Neural cell (in vitro differentiated cells): ENCODE measurements at regions not wholly inside any gene's neighbourhood (a gene's known extent, or its start where the extent isn't known, plus 50 kb on each side); places are given as distances from the start of the nearest gene placed in this dataset.

Experiments
- H2AFZ ChIP-seq: fragments of 200-600, 300-800 bp; sonication (generic), shearing (Covaris generic); 2 replicates; pipeline ENCODE4 v1.6.0; 2014; ENCODE audit warnings: low read depth, mild to moderate bottlenecking, antibody characterized with exemption, low read length, moderate library complexity
- H3F3A ChIP-seq: fragments of 200-600 bp; shearing (Covaris generic); 2 replicates; pipeline ENCODE4 v1.6.1; 2016; ENCODE audit warnings: mild to moderate bottlenecking, moderate library complexity, mixed read lengths, antibody characterized with exemption, low read length; ENCODE audit not compliant: insufficient read depth, poor library complexity, severe bottlenecking
- H3K27ac ChIP-seq: fragments of 200-600, 300-800 bp; sonication (generic), shearing (Covaris generic); 2 replicates; pipeline ENCODE4 v1.5.1; 2014; ENCODE audit warnings: mild to moderate bottlenecking, low read length, moderate library complexity
- H3K27me3 ChIP-seq: fragments of 300-800, 200-600 bp; sonication (generic), shearing (Covaris generic); 2 replicates; pipeline ENCODE4 v1.6.0; 2014; ENCODE audit warnings: mild to moderate bottlenecking, low read depth, low read length, moderate library complexity; ENCODE audit not compliant: insufficient read depth
- H3K36me3 ChIP-seq: fragments of 300-800, 200-600 bp; sonication (generic), shearing (Covaris generic); 2 replicates; pipeline ENCODE4 v1.5.1; 2014; ENCODE audit warnings: mild to moderate bottlenecking, antibody characterized with exemption, low read length, moderate library complexity; ENCODE audit not compliant: insufficient read depth
- H3K4me2 ChIP-seq: fragments of 300-800, 200-600 bp; sonication (generic), shearing (Covaris generic); 2 replicates; pipeline ENCODE4 v1.6.0; 2014; ENCODE audit warnings: mild to moderate bottlenecking, low read length
- H3K4me3 ChIP-seq: fragments of 300-800, 200-600 bp; sonication (generic), shearing (Covaris generic); 2 replicates; pipeline ENCODE4 v1.5.1; 2014; ENCODE audit warnings: mild to moderate bottlenecking, low read length, moderate library complexity
- H3K79me2 ChIP-seq: fragments of 200-600 bp; shearing (Covaris generic); replicated peaks from 2 replicates; pipeline ENCODE4 v1.6.0; 2014; ENCODE audit warnings: mild to moderate bottlenecking, low read length, moderate library complexity; ENCODE audit not compliant: insufficient read depth
- H3K9ac ChIP-seq: fragments of 300-800, 200-600 bp; sonication (generic), shearing (Covaris generic); 2 replicates; pipeline ENCODE4 v1.6.1; 2016; ENCODE audit warnings: mild to moderate bottlenecking, low read length, mixed read lengths
- H3K9me2 ChIP-seq: fragments of 200-600 bp; shearing (Covaris generic); 2 replicates; pipeline ENCODE4 v1.6.1; 2016; ENCODE audit warnings: mild to moderate bottlenecking, low read length, mixed read lengths; ENCODE audit not compliant: insufficient read depth
- H3K9me3 ChIP-seq: fragments of 200-600, 300-800 bp; sonication (generic), shearing (Covaris generic); 2 replicates; pipeline ENCODE4 v1.6.1; 2016; ENCODE audit warnings: mild to moderate bottlenecking, mixed run types, low read length, moderate library complexity, mixed read lengths
- H4K20me1 ChIP-seq: fragments of 200-600 bp; shearing (Covaris generic); 2 replicates; pipeline ENCODE4 v1.6.1; 2016; ENCODE audit warnings: mild to moderate bottlenecking, mixed run types; ENCODE audit not compliant: insufficient read depth
- EP300 ChIP-seq: fragments of 450-650 bp; conservative IDR thresholded peaks from 2 replicates; pipeline ENCODE4 v1.6.1; 2014; ENCODE audit warnings: antibody characterized with exemption, mild to moderate bottlenecking, moderate library complexity; ENCODE audit not compliant: poor library complexity, severe bottlenecking
- EZH2 ChIP-seq: fragments of 200-600, 300-800 bp; shearing (Covaris generic), sonication (generic); IDR thresholded peaks from 2 replicates; pipeline ENCODE4 v1.6.1; 2014; ENCODE audit warnings: antibody characterized with exemption, low read length, borderline replicate concordance, mild to moderate bottlenecking; ENCODE audit not compliant: insufficient read depth, poor library complexity, severe bottlenecking
- MXI1 ChIP-seq: fragments of 450-650 bp; conservative IDR thresholded peaks from 2 replicates; pipeline ENCODE4 v1.6.1; 2014; ENCODE audit warnings: antibody characterized with exemption, mild to moderate bottlenecking; ENCODE audit not compliant: poor library complexity, severe bottlenecking
- TAF1 ChIP-seq: IDR thresholded peaks from 2 replicates; pipeline ENCODE4 v1.6.1; 2012; ENCODE audit warnings: low read depth

- Histone ChIP-seq H3K79me2 (no peaks in the 10 kb centered on the region), H3F3A (no peaks in the 10 kb centered on the region), H3K36me3 (no peaks in the 10 kb centered on the region), H2AFZ (no peak overlapping the region), H4K20me1 (no peaks in the 10 kb centered on the region), H3K27me3 (no peaks in the 10 kb centered on the region), H3K9me2 (no peaks in the 10 kb centered on the region), H3K9ac (no peak overlapping the region), H3K27ac (no peak overlapping the region), H3K4me3 (no peak overlapping the region), H3K9me3 (no peaks in the 10 kb centered on the region), H3K4me2 (no peak overlapping the region)
- TF ChIP-seq EZH2 (no peak), EP300 (no peak), MXI1 (no peak), TAF1 (no peak)
Observed at GRCh38 chr16:7763111-7763510, 430.5 kb downstream of the RBFOX1 start.
